NCI-H146 treated with DMSO at 0.1 percent for 48 hours (cell line): ENCODE measurements at regions not wholly inside any gene's neighbourhood (a gene's known extent, or its start where the extent isn't known, plus 50 kb on each side); places are given as distances from the start of the nearest gene placed in this dataset.

Experiments used
- DNase-seq: peaks from one replicate; lab custom pipeline; 2025; ENCODE audit not compliant: unreplicated experiment; lab: John Stamatoyannopoulos, UW

GRCh38 chr12:40552868-40553267 lies 139.4 kb upstream of the CNTN1 start:
- DNase-seq: no peak

GRCh38 chr12:40557980-40558379 lies 134.3 kb upstream of the CNTN1 start:
- DNase-seq: no peak

GRCh38 chr12:40559865-40560264 lies 132.4 kb upstream of the CNTN1 start:
- no peak for DNase-seq

GRCh38 chr12:40560848-40561247 lies 131.4 kb upstream of the CNTN1 start:
- no peak for DNase-seq

- no peak for DNase-seq
These were observed 130.8 kb upstream of the CNTN1 start for GRCh38 chr12:40561395-40561966.

- DNase-seq: no peak
These were observed 127.1 kb upstream of the CNTN1 start for GRCh38 chr12:40565029-40565633.

GRCh38 chr12:40566271-40566670 lies 126.0 kb upstream of the CNTN1 start:
- DNase-seq: no peak

- DNase-seq: no peak
These were observed 122.5 kb upstream of the CNTN1 start for GRCh38 chr12:40569626-40570179.

- no peak for DNase-seq
These were observed 119.2 kb upstream of the CNTN1 start for GRCh38 chr12:40573024-40573423.

GRCh38 chr12:40575987-40576386 lies 116.3 kb upstream of the CNTN1 start:
- no peak for DNase-seq

- DNase-seq: no peak
These were observed 114.4 kb upstream of the CNTN1 start for GRCh38 chr12:40577834-40578233.

- no peak for DNase-seq
These were observed 112.6 kb upstream of the CNTN1 start for GRCh38 chr12:40579687-40580086.

GRCh38 chr12:40580346-40580745 lies 111.9 kb upstream of the CNTN1 start:
- no peak for DNase-seq

GRCh38 chr12:40581889-40582288 lies 110.3 kb upstream of the CNTN1 start:
- DNase-seq: no peak

GRCh38 chr12:40583743-40584142 lies 108.5 kb upstream of the CNTN1 start:
- no peak for DNase-seq

- no peak for DNase-seq
These were observed 107.5 kb upstream of the CNTN1 start for GRCh38 chr12:40584763-40585162.

- DNase-seq: no peak
These were observed 105.4 kb upstream of the CNTN1 start for GRCh38 chr12:40586823-40587222.

GRCh38 chr12:40587421-40587820 lies 104.8 kb upstream of the CNTN1 start:
- no peak for DNase-seq

GRCh38 chr12:40587970-40588369 lies 104.3 kb upstream of the CNTN1 start:
- no peak for DNase-seq

GRCh38 chr12:40597133-40597532 lies 95.1 kb upstream of the CNTN1 start:
- no peak for DNase-seq

GRCh38 chr12:40598073-40598472 lies 94.2 kb upstream of the CNTN1 start:
- no peak for DNase-seq

GRCh38 chr12:40602562-40602961 lies 89.7 kb upstream of the CNTN1 start:
- no peak for DNase-seq

- no peak for DNase-seq
These were observed 77.3 kb upstream of the CNTN1 start for GRCh38 chr12:40614923-40615322.
